H54 (cell line): ENCODE measurements at regions not wholly inside any gene's neighbourhood (a gene's known extent, or its start where the extent isn't known, plus 50 kb on each side); places are given as distances from the start of the nearest gene placed in this dataset.

ENCODE experiments used
- DNase-seq: peaks from one replicate; pipeline ENCODE4 v3.0.0; 2011; ENCODE audit warnings: low spot score, mixed read lengths; ENCODE audit not compliant: insufficient read length
- FAIRE-seq: peaks from 3 replicates; lab custom pipeline; 2011; peaks lifted over from hg19 to GRCh38; lab: Jason Lieb, UNC
- POLR2A ChIP-seq: IDR thresholded peaks from 2 replicates; pipeline ENCODE4 v1.6.1; 2011; ENCODE audit warnings: low read depth, mild to moderate bottlenecking, low read length

DNA sequence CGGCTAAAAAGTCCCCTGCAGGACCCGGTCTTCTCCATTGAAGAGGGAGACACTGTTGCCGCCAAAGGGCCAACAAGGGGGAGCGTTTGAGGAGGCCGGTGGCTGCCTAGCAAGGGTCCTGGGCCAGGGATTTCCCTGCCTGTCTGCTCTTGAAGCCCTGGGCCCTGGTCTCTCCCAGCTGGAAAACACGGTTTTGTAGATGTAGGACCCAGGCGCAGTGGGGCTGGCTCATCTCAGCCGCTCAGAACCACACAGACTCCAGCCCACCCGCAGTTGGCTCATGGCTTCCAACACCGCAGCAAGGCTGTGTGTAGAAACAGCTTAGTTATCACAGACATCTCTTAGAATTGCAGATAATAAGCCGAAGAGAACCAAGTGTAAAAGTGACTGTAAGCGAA lies 57.1 kb upstream of the TWIST2 start:
- no peak for TF ChIP-seq POLR2A
- no peak for DNase-seq
- FAIRE-seq, result no peak

DNA sequence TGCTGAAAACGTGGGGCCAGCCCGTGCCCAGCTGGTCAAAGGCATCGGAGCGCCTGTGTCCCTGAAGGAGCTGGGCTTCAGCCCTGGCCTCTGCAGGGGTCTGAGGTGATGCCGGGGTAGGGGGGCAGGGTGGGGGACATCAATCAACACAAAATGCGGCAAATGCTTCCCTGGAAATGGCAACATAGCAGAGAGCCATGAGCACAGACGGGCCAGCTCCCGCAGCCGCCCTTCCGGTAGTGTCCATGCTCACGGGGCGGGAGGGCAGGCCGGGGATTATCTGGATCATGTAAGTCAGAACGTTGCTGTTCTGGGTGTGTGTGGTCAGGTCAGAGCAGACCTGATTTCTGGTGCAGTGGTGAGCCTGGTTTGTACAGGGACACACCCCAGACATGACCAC lies 56.5 kb upstream of the TWIST2 start:
- DNase-seq, result no peak
- no peak for FAIRE-seq
- TF ChIP-seq POLR2A, result no peak

DNA sequence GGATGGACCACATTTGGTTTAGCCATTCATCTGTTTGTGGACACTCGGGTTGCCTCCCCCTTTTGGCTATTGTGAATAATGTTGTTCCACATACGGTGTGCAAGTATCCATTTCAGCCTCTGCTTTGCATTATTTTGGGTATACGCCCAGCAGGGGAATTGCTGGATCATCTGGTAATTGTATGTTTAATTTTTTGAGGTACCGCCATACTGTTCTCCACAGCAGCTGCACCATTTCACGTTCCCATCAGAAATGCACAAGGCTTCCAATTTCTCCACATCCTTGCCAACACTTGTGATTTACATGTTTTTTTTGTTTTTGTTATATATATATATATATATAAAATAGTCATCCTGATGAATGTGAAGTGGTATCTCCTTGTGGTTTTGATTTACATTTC lies 54.6 kb upstream of the TWIST2 start:
- no peak for FAIRE-seq
- TF ChIP-seq POLR2A, result no peak
- DNase-seq, result no peak

DNA sequence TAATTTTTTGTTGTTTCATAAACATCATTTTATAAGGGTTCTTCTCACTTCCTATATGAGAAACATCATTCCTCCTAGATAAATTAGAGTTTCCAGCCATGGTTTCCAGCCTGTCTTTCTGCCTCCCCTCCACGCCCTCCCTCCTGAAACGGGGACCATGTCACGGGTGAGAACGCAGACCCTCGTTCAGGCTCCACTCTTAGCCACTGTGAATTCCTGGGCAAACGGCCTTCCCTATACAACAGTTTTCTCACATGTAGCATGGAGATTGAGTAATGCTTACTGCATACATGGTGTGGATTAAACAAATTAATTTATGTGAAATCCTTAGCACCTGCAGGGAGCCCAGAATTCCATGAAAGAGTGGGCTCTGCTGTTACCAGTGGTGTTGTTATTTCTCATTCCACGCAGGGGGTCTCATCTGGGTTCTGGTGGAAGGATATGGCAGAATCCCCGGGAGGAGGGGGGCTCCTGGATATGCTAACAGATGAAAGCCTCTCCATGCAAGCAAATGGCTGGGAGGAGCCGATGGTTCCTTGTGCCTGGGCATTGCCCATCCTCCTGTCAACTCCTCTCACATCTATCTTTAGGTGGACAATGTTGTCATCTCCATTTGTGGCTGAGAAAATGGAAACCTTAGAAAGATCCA lies 54.0 kb upstream of the TWIST2 start:
- FAIRE-seq (no peak), DNase-seq (no peak)
- TF ChIP-seq POLR2A, result no peak

DNA sequence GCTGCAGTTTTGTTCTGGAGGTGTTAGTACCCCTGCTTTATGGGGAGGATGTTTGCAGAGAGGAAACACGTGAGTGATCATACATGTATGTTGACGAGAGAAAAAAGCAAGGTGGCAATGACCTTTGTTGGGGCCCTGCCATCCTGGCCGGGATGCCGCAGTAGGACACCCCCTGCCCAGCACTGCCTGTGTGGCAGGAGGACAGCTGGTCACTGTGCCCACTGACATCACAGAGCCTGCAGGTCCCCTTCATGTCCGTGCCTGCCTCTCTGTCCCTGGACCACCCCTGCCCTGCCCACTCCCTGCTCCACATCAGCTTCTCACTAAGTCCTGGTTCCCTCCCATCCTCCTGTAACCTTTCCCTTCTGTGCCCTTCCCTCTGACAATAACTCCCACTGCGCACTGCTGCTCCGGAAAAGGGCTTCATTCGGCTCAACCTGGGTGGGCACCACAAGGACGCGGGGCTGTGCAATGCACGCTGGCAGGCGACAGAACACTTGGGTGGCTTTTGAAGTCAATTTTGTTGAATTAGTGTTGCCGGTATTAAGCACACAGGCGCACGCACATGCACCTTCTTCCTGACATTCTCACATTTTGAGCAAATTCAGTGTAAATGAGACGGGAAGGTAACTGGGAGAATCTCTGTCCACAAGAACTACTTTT lies 51.5 kb upstream of the TWIST2 start:
- FAIRE-seq (no peak), DNase-seq (no peak)
- no peak for TF ChIP-seq POLR2A

GRCh38 chr2:238797537-238797936 lies 50.3 kb upstream of the TWIST2 start:
- FAIRE-seq, result no peak
- no peak for DNase-seq
- TF ChIP-seq POLR2A, result no peak
